Thymus (tissue), 11 donors: ENCODE measurements at regions not wholly inside any gene's neighbourhood (a gene's known extent, or its start where the extent isn't known, plus 50 kb on each side); places are given as distances from the start of the nearest gene placed in this dataset.
"Not testable (repeated sequence)": the region's sequence is repeated elsewhere in the genome, so short reads cannot be mapped to it uniquely, and the experiment has no call there.

Experiments
- DNase-seq, 9 donors: peaks; one replicate each; pipeline ENCODE4 v3.0.0-alpha.2; 2013; ENCODE audit warnings: low spot score in 9 of 9, low read depth in 6 of 9, missing footprints in 1 of 9
- H3K27ac ChIP-seq, 2 donors: one replicate each; pipeline ENCODE4 v1.5.1; 2013; ENCODE audit warnings: control low read depth in 1 of 2, low read depth in 1 of 2, low read length in 1 of 2, mild to moderate bottlenecking in 1 of 2, moderate library complexity in 1 of 2
- H3K27me3 ChIP-seq, 2 donors: one replicate each; pipeline ENCODE4 v1.5.1; 2013; ENCODE audit warnings: low read length in 1 of 2; ENCODE audit not compliant: control insufficient read depth in 2 of 2, insufficient read depth in 1 of 2
- H3K36me3 ChIP-seq, 2 donors: one replicate each; pipeline ENCODE4 v1.5.1; 2013; ENCODE audit warnings: low read length in 1 of 2, mild to moderate bottlenecking in 1 of 2, moderate library complexity in 1 of 2; ENCODE audit not compliant: control insufficient read depth in 2 of 2, insufficient read depth in 2 of 2
- H3K4me1 ChIP-seq, 2 donors: one replicate each; pipeline ENCODE4 v1.5.1; 2013; ENCODE audit warnings: low read length in 2 of 2; ENCODE audit not compliant: control insufficient read depth in 2 of 2, insufficient read depth in 2 of 2
- H3K4me3 ChIP-seq, 2 donors: one replicate each; pipeline ENCODE4 v1.5.1; 2013; ENCODE audit warnings: low read length in 2 of 2, control low read depth in 1 of 2, mild to moderate bottlenecking in 1 of 2
- H3K9me3 ChIP-seq, 2 donors: one replicate each; pipeline ENCODE4 v1.5.1; 2013; ENCODE audit warnings: low read length in 1 of 2, mild to moderate bottlenecking in 1 of 2; ENCODE audit not compliant: control insufficient read depth in 2 of 2, insufficient read depth in 1 of 2
- WGBS: extraction: QIAGEN DNeasy Blood & Tissue Kit; methylation state at CpG from one replicate; pipeline ENCODE4 v1.1.7; 2013; 5-methylcytosine and 5-hydroxymethylcytosine counted together
- donor health status: healthy.

GRCh38 chr15:89003865-89004725, 84.2 kb upstream of the ABHD2 start:
- DNase-seq = peak in 2 of 9 donors; percentile 0 to 13

GRCh38 chr15:89004726-89005030, 83.6 kb upstream of the ABHD2 start:
- 97% methylated on average over 4 of the region's 4 CpGs for WGBS
- no peak for DNase-seq
- Histone ChIP-seq H3K36me3 (no peaks in the 10 kb centered on the region), H3K27ac (no peak overlapping the region), H3K9me3 (no peaks in the 10 kb centered on the region), H3K27me3 (no peaks in the 10 kb centered on the region), H3K4me1 (no peaks in the 10 kb centered on the region), H3K4me3 (no peak overlapping the region)

More at GRCh38 chr15:89003865-89004725, 84.2 kb upstream of the ABHD2 start:
- H3K27me3 ChIP-seq = no peaks in the 10 kb centered on the region
- no peaks in the 10 kb centered on the region for H3K9me3 ChIP-seq
- H3K36me3 ChIP-seq = no peaks in the 10 kb centered on the region
- H3K4me3 ChIP-seq = no peak overlapping the region
- no peaks in the 10 kb centered on the region for H3K4me1 ChIP-seq
- WGBS = 95% methylated on average over 11 of the region's 11 CpGs
- no peak overlapping the region for H3K27ac ChIP-seq

GRCh38 chr15:89007527-89007926, 80.7 kb upstream of the ABHD2 start:
- not testable (repeated sequence) for H3K4me1 ChIP-seq, H3K27ac ChIP-seq, DNase-seq, H3K27me3 ChIP-seq, H3K36me3 ChIP-seq, H3K4me3 ChIP-seq, H3K9me3 ChIP-seq
- WGBS = 96% methylated on average over 9 of the region's 9 CpGs

GRCh38 chr15:89007989-89008388, 80.3 kb upstream of the ABHD2 start:
- Histone ChIP-seq H3K4me1 (no peaks in the 10 kb centered on the region), H3K4me3 (no peak overlapping the region), H3K27ac (no peak overlapping the region), H3K27me3 (no peaks in the 10 kb centered on the region), H3K9me3 (no peaks in the 10 kb centered on the region), H3K36me3 (no peaks in the 10 kb centered on the region)
- DNase-seq = no peak

DNA sequence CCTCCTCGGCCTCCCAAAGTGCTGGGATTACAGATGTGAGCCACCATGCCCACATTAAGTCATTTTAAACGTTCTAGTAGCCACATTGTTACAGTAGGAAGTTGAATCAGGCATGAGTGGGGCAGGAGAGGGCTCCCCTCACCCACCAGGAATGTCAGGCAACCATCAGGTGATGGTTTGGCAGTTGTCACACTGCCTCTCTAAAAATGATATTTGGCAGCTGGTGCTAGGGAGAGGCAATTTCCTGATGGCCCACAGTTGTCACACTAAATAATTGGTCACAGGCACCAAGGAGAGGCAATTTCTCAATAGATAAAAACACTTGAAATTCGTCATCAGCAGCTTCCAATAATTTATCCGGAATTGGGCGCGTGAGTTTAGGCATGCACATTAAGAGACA, 79.2 kb upstream of the ABHD2 start:
- H3K36me3 ChIP-seq = no peaks in the 10 kb centered on the region
- WGBS = 84% methylated on average over 6 of the region's 6 CpGs

DNA sequence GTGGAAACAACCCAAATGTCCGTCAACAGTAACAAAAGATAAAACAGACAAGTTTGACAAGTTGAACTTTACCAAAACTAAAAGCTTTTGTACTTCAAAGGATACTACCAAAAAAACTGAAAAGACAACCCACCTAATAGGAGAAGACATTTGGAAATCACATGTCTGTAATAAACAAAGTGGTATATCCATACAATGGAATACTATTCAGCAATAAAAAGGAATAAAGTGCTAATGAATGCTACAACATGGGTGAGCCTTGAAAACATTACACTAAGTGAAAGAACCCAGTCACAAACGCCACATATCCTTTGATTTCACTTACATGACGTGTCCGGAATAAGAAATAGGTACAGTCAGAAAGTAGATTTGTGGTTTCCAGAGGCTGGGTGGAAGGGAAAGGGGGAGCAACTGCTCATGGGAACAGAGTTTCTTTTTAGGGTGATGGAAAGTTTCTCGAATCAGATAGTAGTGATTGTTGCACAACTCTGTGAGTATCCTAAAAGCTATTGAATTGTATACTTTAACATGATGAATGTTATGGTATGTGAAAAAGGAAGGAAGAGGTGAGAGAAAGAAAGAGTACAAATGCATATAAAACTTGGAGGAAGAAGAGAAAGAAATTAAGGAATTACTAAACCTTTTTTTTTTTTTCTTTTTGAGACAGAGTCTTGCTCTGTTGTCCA, 72.7 kb upstream of the ABHD2 start:
- H3K27me3 ChIP-seq = peaks cover 2 to 22% of the 10 kb centered on the region in 2 donors
- H3K36me3 ChIP-seq = no peaks in the 10 kb centered on the region
- 96% methylated on average over 5 of the region's 5 CpGs for WGBS
- peaks cover 0 to 7% of the 10 kb centered on the region in 2 donors for H3K4me1 ChIP-seq
- H3K9me3 ChIP-seq = no peaks in the 10 kb centered on the region
- H3K27ac ChIP-seq = no peak overlapping the region
- no peak for DNase-seq
- H3K4me3 ChIP-seq = no peak overlapping the region

More for the DNA sequence above, 79.2 kb upstream of the ABHD2 start:
- no peak for DNase-seq
- H3K4me1 ChIP-seq = no peaks in the 10 kb centered on the region
- no peak overlapping the region for H3K27ac ChIP-seq
- no peaks in the 10 kb centered on the region for H3K9me3 ChIP-seq
- H3K4me3 ChIP-seq = no peak overlapping the region
- peaks cover 0 to 2% of the 10 kb centered on the region in 2 donors for H3K27me3 ChIP-seq

DNA sequence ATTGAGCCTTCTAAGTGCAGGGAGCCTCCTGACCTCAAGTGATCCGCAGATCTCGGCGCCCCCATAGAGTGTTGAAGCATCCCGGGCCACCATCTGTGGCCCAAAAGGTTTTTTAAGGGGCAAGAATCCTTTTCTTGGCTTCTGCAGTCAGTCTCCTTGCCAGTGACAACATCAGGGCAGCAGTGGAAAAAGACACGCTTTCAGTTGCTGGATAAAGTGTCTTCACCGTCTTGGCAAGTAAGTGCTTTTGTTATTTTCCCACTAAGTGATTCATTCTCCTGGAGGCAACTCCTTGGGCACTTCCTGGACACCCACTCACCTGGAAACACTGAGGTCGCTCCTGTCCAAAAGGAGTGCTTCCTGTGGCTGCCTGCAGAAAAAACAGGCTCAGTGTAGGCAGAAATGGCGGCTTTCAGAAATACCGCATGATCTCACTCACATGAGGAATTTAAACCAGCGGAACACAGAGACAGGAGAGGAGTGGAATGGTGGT, 71.7 kb upstream of the ABHD2 start:
- no peak for DNase-seq
- peaks cover 2 to 22% of the 10 kb centered on the region in 2 donors for H3K27me3 ChIP-seq
- H3K27ac ChIP-seq = no peak overlapping the region
- 93% methylated on average over 10 of the region's 10 CpGs for WGBS
- no peaks in the 10 kb centered on the region for H3K36me3 ChIP-seq
- no peaks in the 10 kb centered on the region for H3K9me3 ChIP-seq
- H3K4me3 ChIP-seq = no peak overlapping the region
- H3K4me1 ChIP-seq = peaks cover 0 to 7% of the 10 kb centered on the region in 2 donors

DNA sequence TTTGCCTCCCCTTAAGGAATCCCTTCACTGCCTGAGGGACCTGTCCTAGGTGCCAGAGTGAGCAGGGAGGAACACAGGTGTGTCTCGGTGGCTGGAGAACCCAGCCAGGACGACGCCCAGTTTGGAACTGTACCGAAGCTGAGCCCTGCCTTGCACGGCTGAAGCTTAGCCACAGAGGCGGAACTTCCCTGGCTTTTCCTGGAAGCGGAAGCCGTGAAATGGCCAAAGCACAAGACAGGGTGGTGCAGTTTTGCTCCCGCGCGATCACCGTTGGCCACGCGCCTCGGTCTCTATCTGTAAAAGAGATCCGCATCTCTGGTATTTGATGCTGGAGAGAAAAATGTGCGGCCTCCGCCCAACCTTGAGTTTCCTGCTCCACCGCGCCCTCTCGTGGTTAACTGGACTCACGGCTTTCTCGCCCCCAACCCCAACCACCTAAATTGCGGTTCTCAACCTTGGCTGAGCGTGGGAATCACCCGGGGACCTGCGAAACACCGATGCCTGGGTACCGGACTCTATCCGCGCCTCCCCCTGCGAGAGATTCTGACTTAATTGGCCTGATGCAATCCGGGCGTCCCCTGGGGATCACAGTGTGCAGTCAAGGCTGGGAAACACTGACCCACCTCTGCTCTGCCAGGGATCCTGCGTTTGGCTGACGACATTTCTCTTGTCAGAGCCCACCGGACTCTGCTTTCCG, 70.7 kb upstream of the ABHD2 start:
- WGBS = 16% methylated on average over 38 of the region's 38 CpGs
- Histone ChIP-seq H3K4me3 (no peak overlapping the region), H3K9me3 (no peaks in the 10 kb centered on the region), H3K4me1 (peaks cover 0 to 7% of the 10 kb centered on the region in 2 donors), H3K27ac (no peak overlapping the region), H3K27me3 (peaks cover 2 to 22% of the 10 kb centered on the region in 2 donors), H3K36me3 (no peaks in the 10 kb centered on the region)
- peak; percentile 50 to 85 (median 68) for DNase-seq

- H3K36me3 ChIP-seq = no peaks in the 10 kb centered on the region
- peaks cover 2 to 22% of the 10 kb centered on the region in 2 donors for H3K27me3 ChIP-seq
- peaks cover 0 to 7% of the 10 kb centered on the region in 2 donors for H3K4me1 ChIP-seq
- no peaks in the 10 kb centered on the region for H3K9me3 ChIP-seq
- no peak overlapping the region for H3K27ac ChIP-seq
- WGBS = 96% methylated on average over 7 of the region's 7 CpGs
- no peak overlapping the region for H3K4me3 ChIP-seq
- DNase-seq = no peak
Measured at GRCh38 chr15:89018207-89018606, 70.0 kb upstream of the ABHD2 start.
